A549 (cell line): ENCODE measurements at regions not wholly inside any gene's neighbourhood (a gene's known extent, or its start where the extent isn't known, plus 50 kb on each side); places are given as distances from the start of the nearest gene placed in this dataset.

Source experiments
- CTCF ChIP-seq: fragments of >200 bp; sonication (Bioruptor Twin); formaldehyde crosslinking; IDR thresholded peaks from 3 replicates; pipeline ENCODE4 v1.5.1; 2016
- POLR2A ChIP-seq: IDR thresholded peaks from 2 replicates; pipeline ENCODE4 v1.6.1; 2012; ENCODE audit warnings: mild to moderate bottlenecking, low read length
- RCOR1 ChIP-seq: fragments of 150-350 bp; IDR thresholded peaks from 2 replicates; pipeline ENCODE4 v1.6.1; 2014; ENCODE audit warnings: antibody characterized with exemption, low read length, low read depth

- TF ChIP-seq CTCF (no peak), RCOR1 (no peak), POLR2A (no peak)
Measured at GRCh38 chr22:49178246-49179005, 649.2 kb downstream of the BRD1 start.
